ENCODE measurements at regions not wholly inside any gene's neighbourhood (a gene's known extent, or its start where the extent isn't known, plus 50 kb on each side); places are given as distances from the start of the nearest gene placed in this dataset.

DNA sequence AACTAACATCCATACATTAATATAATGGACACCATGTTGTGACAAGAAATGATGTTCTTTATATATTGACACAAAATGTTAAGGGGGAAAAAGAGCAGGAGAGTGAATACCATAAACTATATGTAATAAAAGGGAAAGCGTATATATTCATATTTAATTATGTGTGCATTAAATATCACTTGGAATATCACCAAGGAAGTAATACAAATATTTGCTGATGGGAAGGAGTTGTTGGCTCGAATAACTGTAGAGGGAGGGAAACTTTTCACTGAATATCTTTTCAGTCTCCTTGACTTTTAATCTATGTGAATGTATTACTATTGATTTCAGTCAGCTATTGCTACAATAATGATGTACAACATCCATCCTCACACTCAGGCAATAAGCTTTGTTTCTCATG is 167.0 kb upstream of the DPH6 start:
- TF ChIP-seq POLR2A (IDR thresholded peaks at IDR 0.05) (no peak), POLR2AphosphoS5 (IDR thresholded peaks at IDR 0.05) (no peak)
- TF ChIP-seq, protein P1, sequence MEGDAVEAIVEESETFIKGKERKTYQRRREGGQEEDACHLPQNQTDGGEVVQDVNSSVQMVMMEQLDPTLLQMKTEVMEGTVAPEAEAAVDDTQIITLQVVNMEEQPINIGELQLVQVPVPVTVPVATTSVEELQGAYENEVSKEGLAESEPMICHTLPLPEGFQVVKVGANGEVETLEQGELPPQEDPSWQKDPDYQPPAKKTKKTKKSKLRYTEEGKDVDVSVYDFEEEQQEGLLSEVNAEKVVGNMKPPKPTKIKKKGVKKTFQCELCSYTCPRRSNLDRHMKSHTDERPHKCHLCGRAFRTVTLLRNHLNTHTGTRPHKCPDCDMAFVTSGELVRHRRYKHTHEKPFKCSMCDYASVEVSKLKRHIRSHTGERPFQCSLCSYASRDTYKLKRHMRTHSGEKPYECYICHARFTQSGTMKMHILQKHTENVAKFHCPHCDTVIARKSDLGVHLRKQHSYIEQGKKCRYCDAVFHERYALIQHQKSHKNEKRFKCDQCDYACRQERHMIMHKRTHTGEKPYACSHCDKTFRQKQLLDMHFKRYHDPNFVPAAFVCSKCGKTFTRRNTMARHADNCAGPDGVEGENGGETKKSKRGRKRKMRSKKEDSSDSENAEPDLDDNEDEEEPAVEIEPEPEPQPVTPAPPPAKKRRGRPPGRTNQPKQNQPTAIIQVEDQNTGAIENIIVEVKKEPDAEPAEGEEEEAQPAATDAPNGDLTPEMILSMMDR (IDR thresholded peaks at IDR 0.05) = no peak
- DNase-seq (ENCODE audit: low spot score) = no peak
- WGBS = 50% methylated on average over 2 of the region's 2 CpGs
- no peaks in the 10 kb centered on the region for H3K9me3 ChIP-seq
- H3K27ac ChIP-seq = no peak overlapping the region
- H3K27me3 ChIP-seq (replicated peaks; ENCODE audit: insufficient read depth) = no peaks in the 10 kb centered on the region
- H3K4me1 ChIP-seq (replicated peaks) = no peaks in the 10 kb centered on the region
- H3K36me3 ChIP-seq = no peaks in the 10 kb centered on the region
- H3K4me3 ChIP-seq = no peak overlapping the region
- intact Hi-C loops (cut with DNase I) = no loop called here

DNA sequence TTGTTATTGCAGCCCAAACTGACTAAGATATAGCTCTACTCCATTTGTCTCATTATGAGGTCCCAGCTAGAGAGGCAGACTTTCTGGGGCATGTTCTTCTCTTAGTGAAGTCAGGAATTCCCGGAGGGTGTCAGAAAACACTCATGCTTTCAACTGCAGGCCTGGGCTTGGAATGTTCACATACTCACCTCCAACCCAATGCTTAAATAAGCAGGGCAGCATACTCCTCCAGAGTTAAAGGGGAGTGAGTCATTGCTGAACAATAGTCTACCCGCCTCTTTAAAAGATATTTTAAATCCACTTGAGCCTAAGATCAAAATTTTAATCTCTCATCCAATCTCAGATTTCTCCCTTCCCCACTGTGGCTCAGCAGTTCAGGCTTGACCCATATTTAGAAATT is 167.8 kb upstream of the DPH6 start:
- Histone ChIP-seq H3K27ac (no peak overlapping the region), H3K27me3 (replicated peaks; ENCODE audit: insufficient read depth) (no peaks in the 10 kb centered on the region), H3K4me3 (no peak overlapping the region), H3K36me3 (no peaks in the 10 kb centered on the region), H3K4me1 (replicated peaks) (no peaks in the 10 kb centered on the region), H3K9me3 (no peaks in the 10 kb centered on the region)
- intact Hi-C loops (cut with DNase I) = no loop called here
- 79% methylated on average over 2 of the region's 2 CpGs for WGBS
- DNase-seq (ENCODE audit: low spot score) = no peak
- TF ChIP-seq, protein P1 (IDR thresholded peaks at IDR 0.05) = no peak
- TF ChIP-seq POLR2AphosphoS5 (IDR thresholded peaks at IDR 0.05) = no peak
- no peak for TF ChIP-seq POLR2A (IDR thresholded peaks at IDR 0.05)

DNA sequence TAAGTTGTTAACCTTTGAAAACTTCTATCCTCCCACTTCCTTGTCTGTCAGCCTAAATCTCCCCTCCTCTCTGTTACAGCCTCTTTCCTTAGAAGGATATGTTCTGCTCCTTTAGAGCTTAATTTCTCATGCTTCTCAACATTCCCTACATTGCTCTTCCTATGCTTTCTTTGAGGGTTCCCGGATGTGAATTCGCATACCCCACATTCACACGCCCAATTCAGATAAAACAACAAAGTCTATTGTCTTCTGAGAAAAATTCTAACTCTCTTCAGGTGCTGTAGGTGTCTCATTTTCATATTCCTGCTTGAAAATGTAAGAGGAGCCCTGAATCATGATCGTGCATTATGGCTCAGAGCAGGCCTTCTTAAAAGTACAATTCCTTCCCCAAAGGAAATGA is 171.8 kb upstream of the DPH6 start:
- Histone ChIP-seq H3K27ac (no peak overlapping the region), H3K9me3 (no peaks in the 10 kb centered on the region), H3K27me3 (replicated peaks; ENCODE audit: insufficient read depth) (no peaks in the 10 kb centered on the region), H3K4me3 (no peak overlapping the region), H3K4me1 (replicated peaks) (no peaks in the 10 kb centered on the region), H3K36me3 (no peaks in the 10 kb centered on the region)
- 88% methylated on average over 4 of the region's 4 CpGs for WGBS
- DNase-seq (ENCODE audit: low spot score) = no peak
- intact Hi-C loops (cut with DNase I) = no loop called here
- TF ChIP-seq POLR2A (IDR thresholded peaks at IDR 0.05) (no peak), POLR2AphosphoS5 (IDR thresholded peaks at IDR 0.05) (no peak)
- TF ChIP-seq, protein P1 (IDR thresholded peaks at IDR 0.05) = no peak

DNA sequence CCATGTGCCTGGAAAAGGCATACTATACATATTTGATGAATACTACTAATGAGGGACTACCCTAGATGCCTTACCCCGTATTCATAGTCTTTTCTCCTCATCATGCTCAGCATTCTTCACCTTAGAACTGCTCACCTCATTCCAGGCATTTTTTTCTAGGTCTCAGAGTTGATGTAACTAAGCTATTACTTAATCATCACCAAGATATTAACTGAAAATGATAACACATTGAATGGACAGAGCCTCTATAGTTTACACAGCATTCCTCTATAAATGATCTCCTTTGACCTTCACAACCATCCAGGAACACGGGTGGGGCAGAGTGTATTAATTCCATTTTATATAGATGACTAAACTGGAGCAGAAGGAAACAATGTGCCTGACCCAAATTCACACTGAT is 174.1 kb upstream of the DPH6 start:
- no peaks in the 10 kb centered on the region for H3K27me3 ChIP-seq (replicated peaks; ENCODE audit: insufficient read depth)
- intact Hi-C loops (cut with DNase I) = no loop called here
- H3K36me3 ChIP-seq = no peaks in the 10 kb centered on the region
- no peak overlapping the region for H3K4me3 ChIP-seq
- WGBS = 73% methylated on average over 2 of the region's 2 CpGs
- no peak for TF ChIP-seq POLR2A (IDR thresholded peaks at IDR 0.05)
- TF ChIP-seq, protein P1 (IDR thresholded peaks at IDR 0.05) = no peak
- no peak for TF ChIP-seq POLR2AphosphoS5 (IDR thresholded peaks at IDR 0.05)
- no peaks in the 10 kb centered on the region for H3K4me1 ChIP-seq (replicated peaks)
- no peaks in the 10 kb centered on the region for H3K9me3 ChIP-seq
- no peak overlapping the region for H3K27ac ChIP-seq
- no peak for DNase-seq (ENCODE audit: low spot score)

DNA sequence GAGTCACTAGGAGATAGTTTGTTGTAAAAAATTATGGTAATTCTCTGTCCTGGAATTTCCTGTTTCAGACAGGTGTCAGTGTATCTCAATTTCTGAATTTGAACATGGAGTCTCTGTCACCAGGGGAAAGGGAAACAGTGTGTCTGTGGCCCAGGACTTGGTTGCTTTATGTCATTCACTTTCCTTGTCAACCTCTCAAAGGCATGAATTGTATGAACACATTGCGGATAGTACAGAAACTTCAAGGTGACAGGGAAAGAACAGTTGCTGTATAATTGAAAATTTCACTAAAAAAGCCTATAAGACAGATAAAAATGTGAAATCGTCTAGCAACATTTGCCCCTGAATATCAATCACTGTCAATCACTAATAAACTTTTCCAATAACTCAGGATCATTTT is 175.0 kb upstream of the DPH6 start:
- 97% methylated on average over 2 of the region's 2 CpGs for whole genome bisulfite sequencing
- DNase-seq (ENCODE audit: low spot score) = no peak
- TF ChIP-seq POLR2A (IDR thresholded peaks at IDR 0.05) = no peak
- TF ChIP-seq, protein P1 (IDR thresholded peaks at IDR 0.05) = no peak
- no peak for TF ChIP-seq POLR2AphosphoS5 (IDR thresholded peaks at IDR 0.05)
- Histone ChIP-seq H3K4me3 (no peak overlapping the region), H3K36me3 (no peaks in the 10 kb centered on the region), H3K27me3 (replicated peaks; ENCODE audit: insufficient read depth) (no peaks in the 10 kb centered on the region), H3K9me3 (no peaks in the 10 kb centered on the region), H3K4me1 (replicated peaks) (no peaks in the 10 kb centered on the region), H3K27ac (no peak overlapping the region)
- intact Hi-C loops (cut with DNase I) = no loop called here

Measured in prostate gland (tissue), 2 donors.